SK-N-SH (cell line): ENCODE measurements at regions not wholly inside any gene's neighbourhood (a gene's known extent, or its start where the extent isn't known, plus 50 kb on each side); places are given as distances from the start of the nearest gene placed in this dataset.

Source experiments
- CTCF ChIA-PET: fragments of 300-600, 350-600 bp; formaldehyde crosslinking; extraction: SDS; loops from one replicate; lab custom pipeline; 2021; lab: Yijun Ruan, JAX
- POLR2A ChIA-PET: fragments of 350-600 bp; sonication (Branson Sonifier 250); formaldehyde crosslinking; extraction: SDS; loops from one replicate; lab custom pipeline; 2020; ENCODE audit warnings: antibody characterized with exemption, inconsistent platforms; lab: Yijun Ruan, JAX
- DNase-seq: peaks from one replicate; pipeline ENCODE4 v3.0.0; 2012
- H2AFZ ChIP-seq: fragments of 200-600 bp; sonication (generic); 2 replicates; pipeline ENCODE4 v1.8.1; 2016; ENCODE audit warnings: antibody characterized with exemption, mild to moderate bottlenecking, low read depth
- H3F3A ChIP-seq: fragments of 200-600 bp; sonication (generic); replicated peaks from 2 replicates; pipeline ENCODE3; 2016; ENCODE audit warnings: antibody characterized with exemption, mild to moderate bottlenecking; ENCODE audit not compliant: insufficient read depth
- H3K27ac ChIP-seq, 2 experiments: fragments of 200-500 bp in 1 of 2; fragments of 200-600 bp in 1 of 2; sonication (Bioruptor generic) in 1 of 2; sonication (generic), shearing (Covaris generic) in 1 of 2; 2 replicates each; pipeline versions ENCODE4 v1.5.1 to v1.6.1; 2014 to 2016; ENCODE audit warnings: low read depth in 2 of 2, inconsistent platforms in 1 of 2, low read length in 1 of 2, mild to moderate bottlenecking in 1 of 2, mixed read lengths in 1 of 2
- H3K27me3 ChIP-seq: fragments of 200-600 bp; sonication (generic), shearing (Covaris generic); 2 replicates; pipeline ENCODE4 v1.6.1; 2016; ENCODE audit warnings: mixed run types; ENCODE audit not compliant: insufficient read depth
- H3K36me3 ChIP-seq, 2 experiments: fragments of 200-500 bp in 1 of 2; fragments of 200-600 bp in 1 of 2; sonication (Bioruptor generic) in 1 of 2; sonication (generic) in 1 of 2; replicated peaks in 1 of 2; 2 replicates each; pipeline versions ENCODE3 to v1.5.1; 2014 to 2016; ENCODE audit warnings: low read length in 1 of 2, mild to moderate bottlenecking in 1 of 2; ENCODE audit not compliant: insufficient read depth in 2 of 2, control insufficient read depth in 1 of 2
- H3K4me1 ChIP-seq, 2 experiments: fragments of 200-500 bp in 1 of 2; fragments of 200-600 bp in 1 of 2; sonication (Bioruptor generic) in 1 of 2; sonication (generic), shearing (Covaris generic) in 1 of 2; 2 replicates each; pipeline versions ENCODE4 v1.5.1 to v1.6.1; 2014 to 2016; ENCODE audit warnings: low read depth in 1 of 2, low read length in 1 of 2, mixed run types in 1 of 2; ENCODE audit not compliant: insufficient read depth in 2 of 2, control insufficient read depth in 1 of 2
- H3K4me2 ChIP-seq: fragments of 200-600 bp; sonication (generic), shearing (Covaris generic); 2 replicates; pipeline ENCODE4 v1.6.1; 2017; ENCODE audit warnings: mixed run types
- H3K4me3 ChIP-seq, 2 experiments: fragments of 200-500 bp in 1 of 2; fragments of 200-600 bp in 1 of 2; sonication (Bioruptor generic) in 1 of 2; sonication (generic), shearing (Covaris generic) in 1 of 2; 2 replicates each; pipeline versions ENCODE4 v1.5.1 to v1.8.1; 2014 to 2016; ENCODE audit warnings: low read depth in 2 of 2, inconsistent platforms in 1 of 2, low read length in 1 of 2, mild to moderate bottlenecking in 1 of 2, mixed read lengths in 1 of 2, moderate library complexity in 1 of 2
- H3K79me2 ChIP-seq: fragments of 200-600 bp; sonication (generic); 2 replicates; pipeline ENCODE4 v1.8.1; 2017; ENCODE audit warnings: mild to moderate bottlenecking; ENCODE audit not compliant: insufficient read depth
- H3K9ac ChIP-seq: fragments of 200-600 bp; sonication (generic); 2 replicates; pipeline ENCODE4 v1.6.1; 2017; ENCODE audit warnings: mixed run types
- H3K9me2 ChIP-seq: fragments of 200-600 bp; sonication (generic); 2 replicates; pipeline ENCODE4 v1.6.1; 2017; ENCODE audit warnings: mixed run types
- H3K9me3 ChIP-seq: fragments of 200-600 bp; sonication (generic); 2 replicates; pipeline ENCODE4 v1.6.1; 2017; ENCODE audit warnings: mixed run types, mild to moderate bottlenecking, moderate library complexity
- H4K20me1 ChIP-seq: fragments of 200-600 bp; sonication (generic); 2 replicates; pipeline ENCODE4 v1.6.1; 2017; ENCODE audit warnings: mild to moderate bottlenecking, mixed run types; ENCODE audit not compliant: insufficient read depth
- CHD2 ChIP-seq: fragments of 150-350 bp; IDR thresholded peaks from 2 replicates; pipeline ENCODE4 v1.6.1; 2018; ENCODE audit warnings: low read length; ENCODE audit not compliant: partially characterized antibody
- EZH2phosphoT487 ChIP-seq: fragments of 200-600 bp; sonication (generic); IDR thresholded peaks from 2 replicates; pipeline ENCODE4 v1.6.1; 2017; ENCODE audit warnings: low read depth, mixed run types, mild to moderate bottlenecking, antibody characterized with exemption, moderate library complexity, borderline replicate concordance
- FOSL2 ChIP-seq: IDR thresholded peaks from 2 replicates; pipeline ENCODE4 v1.4.0; 2012; ENCODE audit warnings: low read depth, mild to moderate bottlenecking, moderate library complexity, borderline replicate concordance
- FOXM1 ChIP-seq: IDR thresholded peaks from 2 replicates; pipeline ENCODE4 v1.4.0; 2012; ENCODE audit warnings: low read depth, mild to moderate bottlenecking
- GATA2 ChIP-seq: sonication (generic); formaldehyde crosslinking; IDR thresholded peaks from 2 replicates; pipeline ENCODE4 v1.5.0; 2020; ENCODE audit warnings: mild to moderate bottlenecking, missing genetic modification reagents
- IRF3 ChIP-seq: fragments of 150-350 bp; IDR thresholded peaks from 2 replicates; pipeline ENCODE4 v1.6.1; 2016; ENCODE audit warnings: mild to moderate bottlenecking, low read depth, low read length
- JUND ChIP-seq: IDR thresholded peaks from 2 replicates; pipeline ENCODE4 v1.4.0; 2012
- NFIC ChIP-seq: IDR thresholded peaks from 2 replicates; pipeline ENCODE4 v1.4.0; 2012; ENCODE audit warnings: borderline replicate concordance
- PBX3 ChIP-seq: IDR thresholded peaks from 2 replicates; pipeline ENCODE4; 2012
- RCOR1 ChIP-seq: fragments of 150-350 bp; IDR thresholded peaks from 2 replicates; pipeline ENCODE4 v1.6.1; 2017; ENCODE audit warnings: antibody characterized with exemption, low read length
- RXRA ChIP-seq: IDR thresholded peaks from 2 replicates; pipeline ENCODE4 v1.4.0; 2012; ENCODE audit warnings: low read depth, mild to moderate bottlenecking, borderline replicate concordance
- TEAD4 ChIP-seq: IDR thresholded peaks from 2 replicates; pipeline ENCODE4 v1.4.0; 2012; ENCODE audit warnings: mild to moderate bottlenecking, borderline replicate concordance; ENCODE audit not compliant: insufficient read depth
- USF2 ChIP-seq: fragments of 150-350 bp; IDR thresholded peaks from 2 replicates; pipeline ENCODE4 v1.6.1; 2017; ENCODE audit warnings: antibody characterized with exemption, low read length, low read depth, borderline replicate concordance
- YY1 ChIP-seq: IDR thresholded peaks from 2 replicates; pipeline ENCODE4 v1.4.0; 2012; ENCODE audit warnings: low read depth, mild to moderate bottlenecking
- ZBTB33 ChIP-seq: IDR thresholded peaks from 2 replicates; pipeline ENCODE4 v1.4.0; 2012; ENCODE audit warnings: low read depth, borderline replicate concordance
- WGBS: methylation state at CpG from one replicate; pipeline ENCODE4 v1.1.6; 2017; ENCODE audit warnings: low lambda C conversion rate; 5-methylcytosine and 5-hydroxymethylcytosine counted together

GRCh38 chr2:163353551-163353950, 382.3 kb downstream of the FIGN start (continued):
- TF ChIP-seq USF2, result no peak

- H3K9me2 ChIP-seq, result no peaks in the 10 kb centered on the region
- H3K9ac ChIP-seq, result no peak overlapping the region
- no peaks in the 10 kb centered on the region for H3K27me3 ChIP-seq
- no peaks in the 10 kb centered on the region for H3K36me3 ChIP-seq
- no peaks in the 10 kb centered on the region; a peak in 1 of 4 replicates for H3K4me1 ChIP-seq
- H3K79me2 ChIP-seq, result no peaks in the 10 kb centered on the region
- POLR2A ChIA-PET, result no interaction called here
- CTCF ChIA-PET, result no interaction called here
- H2AFZ ChIP-seq, result no peak overlapping the region
- H4K20me1 ChIP-seq, result no peaks in the 10 kb centered on the region
- H3K4me2 ChIP-seq, result no peak overlapping the region
- H3F3A ChIP-seq, result no peaks in the 10 kb centered on the region
- no peaks in the 10 kb centered on the region for H3K9me3 ChIP-seq
- DNase-seq, result no peak
- TF ChIP-seq PBX3 (no peak), FOSL2 (no peak), TEAD4 (no peak), RXRA (no peak), NFIC (no peak), CHD2 (no peak), GATA2 (CRISPR knock-in tag) (no peak), USF2 (no peak), EZH2phosphoT487 (no peak), YY1 (no peak), JUND (no peak), IRF3 (no peak), ZBTB33 (no peak), FOXM1 (no peak), RCOR1 (no peak)
- WGBS, result 98% methylated on average over 2 of the region's 2 CpGs
- no peak overlapping the region for H3K4me3 ChIP-seq
- no peak overlapping the region for H3K27ac ChIP-seq
Observed at GRCh38 chr2:163351966-163352365, 383.8 kb downstream of the FIGN start.
